NCI-H1930 (cell line): ENCODE measurements at regions not wholly inside any gene's neighbourhood (a gene's known extent, or its start where the extent isn't known, plus 50 kb on each side); places are given as distances from the start of the nearest gene placed in this dataset.

ENCODE experiments used
- DNase-seq, 2 experiments: peaks; one replicate each; lab custom pipeline; 2025; lab: John Stamatoyannopoulos, UW

DNA sequence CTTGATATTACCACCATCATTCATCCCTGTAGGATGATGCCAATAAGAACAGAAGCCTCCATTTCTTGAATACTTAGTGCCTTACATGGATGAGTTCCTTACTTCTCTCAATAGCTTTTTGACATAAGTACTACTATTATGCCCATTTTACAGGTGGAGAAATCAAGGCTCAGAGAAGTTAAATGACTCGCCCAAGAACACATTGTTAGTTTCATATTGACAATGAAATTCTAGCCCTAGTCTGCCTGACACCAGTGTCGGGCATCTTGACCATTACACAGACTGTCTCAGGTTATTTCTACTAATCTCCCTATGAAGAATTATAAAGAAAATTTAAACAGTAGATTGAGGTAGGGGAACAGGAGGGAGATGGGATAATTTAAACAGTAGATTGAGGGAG, 52.5 kb upstream of the ARL8B start:
- DNase-seq: no peak

DNA sequence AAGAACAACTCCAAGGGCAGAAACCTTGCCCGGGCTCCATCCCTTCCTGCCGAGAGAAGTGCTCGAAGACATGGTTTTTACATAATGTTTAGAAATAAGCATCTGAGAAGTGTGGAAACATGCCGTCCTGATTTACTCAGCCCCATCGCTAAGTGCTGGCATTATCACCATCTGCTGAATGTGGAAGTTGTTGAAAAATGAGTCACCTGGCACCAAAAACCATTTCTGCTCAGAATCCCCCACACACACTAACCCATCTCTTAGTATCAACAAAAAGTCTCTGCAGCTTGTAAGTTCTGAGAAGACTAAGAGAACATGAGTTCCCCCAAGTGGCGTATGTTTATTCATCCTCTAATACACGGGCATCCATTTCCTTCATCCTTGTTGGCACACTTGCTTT, 51.0 kb upstream of the ARL8B start:
- no peak for DNase-seq

DNA sequence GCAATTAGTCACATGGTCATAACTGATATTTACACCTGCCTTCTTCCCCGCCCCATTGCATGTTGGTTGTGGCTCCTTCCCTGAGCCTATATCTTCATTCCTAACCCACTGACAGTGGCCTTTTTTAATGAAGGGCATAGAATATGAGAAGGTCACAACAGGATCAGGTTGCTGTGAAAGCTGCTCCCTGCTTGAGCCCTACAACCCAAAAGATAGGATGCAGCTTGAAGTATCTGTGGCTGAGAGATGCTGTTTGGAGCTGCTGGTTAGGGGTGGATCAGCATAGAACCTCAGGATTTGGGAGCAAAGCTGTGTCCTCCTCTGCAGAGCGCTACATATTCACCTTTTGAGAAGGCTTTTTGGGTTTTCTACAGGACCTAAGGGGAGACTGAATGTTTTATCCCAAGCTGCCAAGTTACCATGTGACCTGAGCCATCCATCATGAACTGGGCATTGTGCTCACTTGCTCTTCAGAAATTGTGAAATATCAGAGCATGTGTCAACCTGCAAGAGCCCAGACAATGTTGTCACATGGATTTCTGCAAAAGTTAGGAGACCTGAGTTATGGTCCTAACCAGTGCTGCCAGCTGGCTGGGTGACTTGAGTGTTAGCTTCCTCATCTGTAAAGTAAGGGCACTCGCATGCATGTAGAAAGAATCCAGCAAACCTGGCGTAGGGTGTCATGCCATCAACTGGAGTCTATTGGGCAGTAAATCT, 49.8 kb upstream of the ARL8B start:
- DNase-seq: no peak
